CD4-positive, alpha-beta T cell treated with Interleukin-17A for 1 hour (primary cell): ENCODE measurements at regions not wholly inside any gene's neighbourhood (a gene's known extent, or its start where the extent isn't known, plus 50 kb on each side); places are given as distances from the start of the nearest gene placed in this dataset.
"Not testable (repeated sequence)": the region's sequence is repeated elsewhere in the genome, so short reads cannot be mapped to it uniquely, and the experiment has no call there.

ENCODE experiments used
- DNase-seq: peaks from one replicate; pipeline ENCODE4 v3.0.0-alpha.2; 2020

GRCh38 chr6:139702706-139703105, 328.3 kb upstream of the CITED2 start:
- DNase-seq = no peak

GRCh38 chr6:139701695-139702094, 327.2 kb upstream of the CITED2 start:
- DNase-seq = no peak

DNA sequence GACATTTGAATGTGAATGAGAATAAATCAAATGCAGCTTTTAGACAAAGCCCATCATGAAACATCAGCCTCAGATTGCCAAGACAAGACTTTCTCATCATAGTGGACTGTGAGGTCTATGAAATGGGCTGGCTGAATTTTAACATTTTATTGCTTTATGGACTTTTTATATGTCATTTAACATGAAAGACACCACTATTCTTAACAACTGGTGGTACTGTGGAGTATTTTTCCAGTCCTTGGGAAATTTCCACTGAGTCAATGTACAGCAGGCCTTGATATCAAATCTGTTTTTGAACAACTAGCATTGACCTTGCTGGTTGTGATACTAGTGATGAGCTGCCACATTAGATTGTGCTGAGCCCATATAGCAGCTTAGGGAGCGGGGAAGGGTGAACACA, 326.6 kb upstream of the CITED2 start:
- DNase-seq = no peak

DNA sequence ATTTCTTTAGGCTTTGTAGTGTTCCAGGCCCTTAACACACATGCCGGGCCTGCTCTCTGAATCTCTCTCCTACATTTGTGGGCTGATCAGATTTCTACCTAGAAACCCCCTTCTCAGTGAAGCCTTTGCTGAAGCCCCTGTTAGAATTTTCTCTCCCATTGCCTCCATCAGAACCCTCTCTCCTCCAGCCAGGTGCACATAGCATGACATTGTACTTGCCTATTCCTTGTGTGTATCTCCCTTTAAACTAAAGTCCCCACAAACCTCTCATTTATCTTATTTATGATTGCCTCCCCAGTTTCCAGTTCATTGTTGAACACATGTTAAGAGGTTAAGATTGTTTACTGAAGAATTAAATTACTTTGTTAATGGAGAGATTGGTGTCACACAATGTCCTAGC, 325.5 kb upstream of the CITED2 start:
- no peak for DNase-seq

DNA sequence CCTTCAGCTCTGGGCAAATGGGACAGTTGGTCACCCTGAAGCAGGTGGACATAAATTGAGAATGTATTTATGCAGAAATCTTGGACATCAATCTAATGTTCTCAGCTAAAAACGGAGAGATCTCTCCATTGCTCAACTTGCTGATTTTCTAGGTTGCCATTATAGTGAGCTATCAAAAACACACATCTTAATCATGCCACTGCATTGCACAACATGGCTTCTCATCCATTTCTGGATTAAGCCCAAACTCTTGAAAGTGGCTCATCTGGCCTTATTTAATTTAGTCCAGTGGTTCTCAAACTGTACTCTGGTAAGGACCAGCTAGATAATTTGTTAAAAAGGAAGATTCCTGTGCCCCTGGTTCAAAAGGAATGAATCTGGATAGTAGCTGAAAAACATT, 324.9 kb upstream of the CITED2 start:
- DNase-seq = no peak

DNA sequence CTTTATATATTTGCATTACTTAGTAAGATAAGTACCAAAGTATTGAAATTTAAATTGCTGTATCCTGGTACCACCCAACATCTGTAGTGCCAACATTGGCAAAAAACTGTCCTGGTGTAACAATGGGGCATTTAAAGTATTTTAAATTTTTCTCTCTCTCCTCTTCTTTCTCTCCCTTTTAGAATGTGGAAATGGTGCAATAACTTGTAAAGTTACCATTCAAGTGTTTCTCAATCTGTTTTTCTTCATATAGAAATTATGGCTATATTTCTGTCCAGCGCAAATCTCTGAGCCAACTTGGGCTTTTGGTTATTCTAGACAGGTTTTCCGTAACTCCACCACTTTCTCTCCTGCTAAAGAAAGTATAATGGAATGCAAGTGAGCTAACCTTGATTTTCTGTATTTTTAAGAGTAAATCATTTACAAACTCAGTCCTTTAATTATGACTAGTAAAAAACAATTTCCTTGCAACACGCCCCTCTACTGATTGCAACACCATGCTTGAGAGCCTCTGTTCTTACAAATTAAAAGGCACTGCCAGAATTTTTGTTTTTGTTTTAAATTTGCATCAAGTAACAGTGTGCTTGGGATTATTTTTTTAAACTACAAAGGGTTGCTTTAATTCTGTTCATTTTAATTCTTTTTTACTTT, 324.2 kb upstream of the CITED2 start:
- DNase-seq = no peak

GRCh38 chr6:139697856-139698255, 323.4 kb upstream of the CITED2 start:
- DNase-seq = not testable (repeated sequence)

GRCh38 chr6:139696991-139697390, 322.5 kb upstream of the CITED2 start:
- not testable (repeated sequence) for DNase-seq

DNA sequence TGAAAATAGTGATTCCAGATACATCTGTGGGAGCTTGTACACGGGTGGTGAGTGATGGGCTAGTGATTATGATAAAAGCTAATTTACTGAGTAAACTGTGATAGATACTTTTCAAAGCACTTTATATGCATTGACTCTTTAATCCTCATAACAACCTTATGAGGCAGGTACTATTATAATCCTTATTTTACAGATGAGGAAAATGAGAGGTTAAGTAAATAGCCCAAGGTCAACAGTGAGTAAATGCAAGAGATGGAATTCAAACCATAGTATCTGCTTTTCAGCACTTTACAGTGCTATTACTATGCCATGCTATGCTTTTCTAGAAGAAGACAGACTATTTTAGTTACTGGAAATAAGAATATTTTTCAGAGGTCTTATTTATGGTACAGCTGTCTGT, 320.9 kb upstream of the CITED2 start:
- no peak for DNase-seq

- DNase-seq = no peak
Observed at GRCh38 chr6:139693735-139694134, 319.3 kb upstream of the CITED2 start.

DNA sequence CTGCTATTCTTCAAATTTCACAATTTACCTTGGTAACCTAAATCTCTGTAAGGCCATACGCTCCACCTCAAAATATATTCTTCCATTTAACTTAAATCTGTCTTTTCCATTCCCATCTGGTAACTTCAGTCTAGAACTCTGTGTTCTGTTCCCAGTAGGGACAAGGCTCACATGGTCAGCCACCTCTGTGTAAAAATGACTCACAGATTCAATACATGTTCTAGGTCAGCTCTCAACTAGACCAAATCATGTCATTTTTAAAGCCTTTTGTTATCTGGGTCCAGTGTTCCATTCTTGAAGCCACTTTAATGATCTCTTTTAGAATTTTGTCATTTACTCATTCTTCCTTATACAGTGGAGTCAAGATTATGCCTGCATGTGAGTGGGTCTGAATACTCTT, 315.6 kb upstream of the CITED2 start:
- no peak for DNase-seq

DNA sequence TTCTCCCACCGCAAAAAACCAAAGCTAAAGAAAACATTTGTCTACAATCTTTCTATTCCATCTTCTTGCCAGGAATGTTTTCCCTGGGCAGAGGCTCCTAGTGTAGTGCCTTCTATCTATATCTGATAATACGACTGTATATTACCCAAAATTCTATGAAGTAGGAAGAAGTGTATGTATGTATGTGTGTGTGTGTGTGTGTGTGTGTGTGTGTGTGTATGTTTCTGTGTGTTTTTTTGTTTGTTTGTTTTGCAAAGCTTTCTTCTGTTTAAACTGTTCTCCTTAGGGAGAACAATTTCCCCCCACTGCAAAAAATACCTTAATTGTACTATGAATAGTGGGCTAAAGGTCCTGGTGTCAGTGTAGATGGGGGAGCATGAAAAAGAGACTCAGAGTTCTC, 312.6 kb upstream of the CITED2 start:
- DNase-seq = no peak

GRCh38 chr6:139686308-139686707, 311.9 kb upstream of the CITED2 start:
- no peak for DNase-seq

- no peak for DNase-seq
Observed at GRCh38 chr6:139685009-139685408, 310.6 kb upstream of the CITED2 start.

- no peak for DNase-seq
Observed at GRCh38 chr6:139680819-139681218, 306.4 kb upstream of the CITED2 start.

GRCh38 chr6:139679516-139680179, 305.2 kb upstream of the CITED2 start:
- no peak for DNase-seq

DNA sequence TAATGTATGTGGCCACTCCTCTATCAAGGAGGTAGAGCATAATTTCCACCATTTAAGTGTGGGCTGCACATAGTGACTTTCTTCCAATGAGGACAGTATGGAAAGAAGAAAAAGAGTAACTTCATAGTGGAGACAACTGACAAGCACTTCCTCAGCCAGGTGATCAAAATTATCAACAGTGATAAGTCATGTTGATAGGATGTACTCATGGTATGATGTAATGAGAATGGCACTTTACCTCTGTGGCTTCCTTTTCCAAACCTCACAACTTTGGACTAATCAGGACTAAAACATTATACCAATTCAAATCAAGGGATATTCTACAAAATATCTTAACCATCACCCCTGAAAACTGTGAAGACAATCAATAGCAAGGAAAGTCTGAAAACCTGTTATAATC, 302.3 kb upstream of the CITED2 start:
- no peak for DNase-seq

GRCh38 chr6:139666284-139666683, 291.8 kb upstream of the CITED2 start:
- DNase-seq = no peak

DNA sequence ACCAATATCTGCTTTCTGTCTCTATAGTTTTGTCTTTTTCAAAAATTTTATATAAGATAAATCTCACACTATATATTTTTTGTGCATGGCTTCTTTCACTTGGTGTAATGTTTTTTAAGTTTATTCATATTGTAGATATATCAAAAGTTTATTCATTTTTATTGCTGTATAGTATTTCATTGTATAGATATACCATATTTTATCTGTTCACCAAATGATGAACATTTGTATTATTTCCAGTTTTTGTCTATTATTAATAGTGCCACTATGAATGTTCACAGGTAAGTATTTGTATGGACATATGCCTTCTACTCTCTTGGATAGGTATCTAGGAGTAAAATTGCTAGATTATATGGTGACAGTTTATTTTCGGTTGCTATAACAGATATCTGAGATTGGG, 289.5 kb upstream of the CITED2 start:
- no peak for DNase-seq

DNA sequence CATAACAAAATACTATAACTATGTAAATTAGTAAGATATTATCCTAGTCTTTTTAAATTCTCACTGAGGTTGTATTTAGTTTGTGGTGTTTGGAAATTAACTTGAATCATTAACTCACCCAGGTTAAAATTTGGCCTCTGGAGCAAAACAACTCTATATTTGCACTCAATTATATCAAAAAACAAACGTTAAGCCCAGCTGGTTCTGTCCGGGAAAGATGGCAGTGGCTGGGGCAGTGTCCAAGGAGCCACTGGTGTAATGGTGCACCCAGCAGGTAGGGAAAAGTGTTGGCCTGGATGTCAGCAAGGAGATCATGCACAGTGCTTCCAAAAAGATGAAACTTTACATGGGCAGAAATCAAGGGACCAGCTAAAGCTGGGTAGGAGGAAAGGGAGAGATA, 285.3 kb upstream of the CITED2 start:
- DNase-seq = no peak

DNA sequence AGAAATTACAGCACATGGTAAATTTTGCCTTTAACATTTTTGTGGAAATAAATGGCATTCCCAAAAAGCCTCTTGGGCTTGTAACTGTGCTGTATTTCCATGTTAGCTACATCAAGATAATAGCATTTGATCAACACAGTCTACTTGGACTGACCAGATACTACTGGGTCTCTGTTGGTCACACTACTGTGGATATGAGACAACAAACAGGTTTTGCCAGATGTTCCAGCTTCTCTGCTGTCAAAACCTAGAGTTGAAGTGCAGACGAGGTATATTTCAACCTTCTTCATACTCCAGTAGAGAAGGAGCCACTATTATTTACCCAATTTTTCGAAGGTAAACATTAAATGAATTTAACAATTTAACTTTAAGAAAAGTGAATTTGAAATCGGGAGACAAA, 284.7 kb upstream of the CITED2 start:
- DNase-seq = no peak

DNA sequence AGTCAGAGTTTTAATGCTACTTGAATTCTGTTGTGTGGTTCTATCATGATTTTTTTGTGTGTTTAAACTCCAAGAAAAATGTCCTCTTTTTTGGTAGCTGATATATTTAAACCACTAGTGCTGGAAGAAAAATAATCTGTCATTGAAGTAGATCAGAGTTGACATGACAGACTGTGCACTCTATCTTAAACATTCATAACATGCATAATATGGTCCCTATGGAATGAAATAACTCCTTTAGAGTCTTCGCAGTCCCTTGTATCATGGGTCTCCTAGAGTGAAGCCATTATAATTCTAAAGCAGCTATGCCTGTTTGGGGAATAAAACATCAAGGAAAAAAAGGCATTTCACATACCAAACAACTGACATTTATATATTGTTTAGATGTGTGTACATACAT, 282.7 kb upstream of the CITED2 start:
- DNase-seq = no peak

- DNase-seq = no peak
Observed at GRCh38 chr6:139655783-139656705, 281.6 kb upstream of the CITED2 start.
